Tibial nerve (tissue), 4 donors: ENCODE measurements at regions not wholly inside any gene's neighbourhood (a gene's known extent, or its start where the extent isn't known, plus 50 kb on each side); places are given as distances from the start of the nearest gene placed in this dataset.

Source experiments
- CTCF ChIP-seq, 5 experiments: fragments of 200-600 bp in 3 of 5; fragments of 450-650 bp in 2 of 5; sonication (generic) in 3 of 5; IDR thresholded peaks; one replicate each; pipeline ENCODE4 v1.5.1; 2016 to 2019; ENCODE audit warnings: antibody characterized with exemption in 5 of 5, mild to moderate bottlenecking in 3 of 5, moderate library complexity in 2 of 5
- EP300 ChIP-seq, 2 donors: sonication (generic); formaldehyde crosslinking; IDR thresholded peaks; one replicate each; pipeline ENCODE4 v1.6.1; 2017; ENCODE audit warnings: antibody characterized with exemption in 2 of 2, mild to moderate bottlenecking in 1 of 2
- POLR2A ChIP-seq, 2 donors: fragments of 450-650 bp; IDR thresholded peaks; one replicate each; pipeline ENCODE4 v1.6.1; 2017; ENCODE audit warnings: antibody characterized with exemption in 2 of 2, mild to moderate bottlenecking in 2 of 2, moderate library complexity in 2 of 2

- TF ChIP-seq CTCF (IDR thresholded peaks at IDR 0.05) (no peak), EP300 (IDR thresholded peaks at IDR 0.05) (no peak), POLR2A (IDR thresholded peaks at IDR 0.05) (no peak)
Measured at GRCh38 chr7:41084381-41084780, 618.5 kb downstream of the INHBA start.
